Type B pancreatic cell (in vitro differentiated cells): ENCODE measurements at regions not wholly inside any gene's neighbourhood (a gene's known extent, or its start where the extent isn't known, plus 50 kb on each side); places are given as distances from the start of the nearest gene placed in this dataset.

Source experiments
- DNase-seq: peaks from one replicate; pipeline ENCODE4 v3.0.0; 2021; ENCODE audit warnings: mixed read lengths; ENCODE audit not compliant: unreplicated experiment; ENCODE audit errors: extremely low spot score
- H3K27ac Mint-ChIP-seq: 2 replicates; pipeline ENCODE4 v1.8.0; 2021; ENCODE audit warnings: mild to moderate bottlenecking, mixed read lengths
- H3K27me3 Mint-ChIP-seq: 2 replicates; pipeline ENCODE4 v1.8.0; 2021; ENCODE audit warnings: mixed read lengths
- H3K36me3 Mint-ChIP-seq: 2 replicates; pipeline ENCODE4 v1.8.0; 2021; ENCODE audit warnings: mixed read lengths
- H3K4me1 Mint-ChIP-seq: one replicate; pipeline ENCODE4 v1.8.0; 2021; ENCODE audit warnings: mixed read lengths; ENCODE audit not compliant: unreplicated experiment
- H3K4me3 Mint-ChIP-seq: 2 replicates; pipeline ENCODE4 v1.8.0; 2021; ENCODE audit warnings: mild to moderate bottlenecking, mixed read lengths
- H3K9me3 Mint-ChIP-seq: 2 replicates; pipeline ENCODE4 v1.8.0; 2021; ENCODE audit warnings: mixed read lengths
- CTCF ChIP-seq: fragments of 200-600 bp; sonication (generic); conservative IDR thresholded peaks from 2 replicates; pipeline ENCODE4 v1.5.0; 2021; ENCODE audit warnings: antibody characterized with exemption, mild to moderate bottlenecking

GRCh38 chr7:51645702-51646298, 329.2 kb upstream of the COBL start:
- H3K27me3 Mint-ChIP-seq, result peaks cover 22% of the 10 kb centered on the region

GRCh38 chr7:51645255-51645654, 328.6 kb upstream of the COBL start:
- H3K27ac Mint-ChIP-seq, result no peak overlapping the region
- no peak for TF ChIP-seq CTCF
- peaks cover 5% of the 10 kb centered on the region for H3K4me1 Mint-ChIP-seq
- H3K4me3 Mint-ChIP-seq, result no peak overlapping the region
- H3K27me3 Mint-ChIP-seq, result peaks cover 23% of the 10 kb centered on the region
- no peak for DNase-seq
- no peaks in the 10 kb centered on the region for H3K9me3 Mint-ChIP-seq
- no peaks in the 10 kb centered on the region for H3K36me3 Mint-ChIP-seq

More at GRCh38 chr7:51645702-51646298, 329.2 kb upstream of the COBL start:
- no peak for TF ChIP-seq CTCF
- Mint-ChIP-seq H3K27ac (no peak overlapping the region), H3K9me3 (no peaks in the 10 kb centered on the region), H3K36me3 (no peaks in the 10 kb centered on the region), H3K4me1 (peaks cover 5% of the 10 kb centered on the region), H3K4me3 (no peak overlapping the region)
- DNase-seq, result no peak

- Mint-ChIP-seq H3K27me3 (peaks cover 17% of the 10 kb centered on the region), H3K36me3 (no peaks in the 10 kb centered on the region), H3K4me3 (no peak overlapping the region), H3K27ac (no peak overlapping the region), H3K9me3 (no peaks in the 10 kb centered on the region), H3K4me1 (peaks cover 5% of the 10 kb centered on the region)
- DNase-seq, result no peak
- TF ChIP-seq CTCF, result no peak
Observed at GRCh38 chr7:51644216-51644615, 327.6 kb upstream of the COBL start.

GRCh38 chr7:51640841-51641240, 324.2 kb upstream of the COBL start:
- no peak for TF ChIP-seq CTCF

GRCh38 chr7:51639661-51640334, 323.2 kb upstream of the COBL start:
- no peaks in the 10 kb centered on the region for H3K36me3 Mint-ChIP-seq
- H3K4me1 Mint-ChIP-seq, result peaks cover 5% of the 10 kb centered on the region
- DNase-seq, result no peak
- H3K27me3 Mint-ChIP-seq, result peaks cover 27% of the 10 kb centered on the region
- H3K9me3 Mint-ChIP-seq, result no peaks in the 10 kb centered on the region
- H3K27ac Mint-ChIP-seq, result no peak overlapping the region
- no peak overlapping the region for H3K4me3 Mint-ChIP-seq
- no peak for TF ChIP-seq CTCF

More at GRCh38 chr7:51640841-51641240, 324.2 kb upstream of the COBL start:
- no peak overlapping the region for H3K27ac Mint-ChIP-seq
- H3K4me3 Mint-ChIP-seq, result no peak overlapping the region
- no peaks in the 10 kb centered on the region for H3K36me3 Mint-ChIP-seq
- no peaks in the 10 kb centered on the region for H3K9me3 Mint-ChIP-seq
- H3K27me3 Mint-ChIP-seq, result peaks cover 23% of the 10 kb centered on the region
- no peak for DNase-seq
- peaks cover under 1% of the 10 kb centered on the region for H3K4me1 Mint-ChIP-seq
